Fibroblast of skin of back (primary cell): ENCODE measurements at regions not wholly inside any gene's neighbourhood (a gene's known extent, or its start where the extent isn't known, plus 50 kb on each side); places are given as distances from the start of the nearest gene placed in this dataset.
A peak's percentile ranks its signal among the peaks of the same experiment; 100 is the strongest.

Source experiments
- DNase-seq: peaks from one replicate; pipeline ENCODE4 v3.0.0-alpha.2; 2013

- DNase-seq, result no peak
Measured at GRCh38 chr21:31497914-31498313, 153.9 kb upstream of the TIAM1 start.

- DNase-seq, result no peak
Measured at GRCh38 chr21:31493350-31493880, 149.4 kb upstream of the TIAM1 start.

GRCh38 chr21:31491617-31492016 lies 147.6 kb upstream of the TIAM1 start:
- DNase-seq, result no peak

- peak; percentile 3 for DNase-seq
Measured at GRCh38 chr21:31490443-31490842, 146.4 kb upstream of the TIAM1 start.

GRCh38 chr21:31489726-31490125 lies 145.7 kb upstream of the TIAM1 start:
- DNase-seq, result no peak

GRCh38 chr21:31489014-31489413 lies 145.0 kb upstream of the TIAM1 start:
- no peak for DNase-seq

- DNase-seq, result no peak
Measured at GRCh38 chr21:31484219-31484618, 140.2 kb upstream of the TIAM1 start.

GRCh38 chr21:31483146-31483545 lies 139.1 kb upstream of the TIAM1 start:
- DNase-seq, result no peak

GRCh38 chr21:31482460-31482859 lies 138.4 kb upstream of the TIAM1 start:
- no peak for DNase-seq

GRCh38 chr21:31480228-31480627 lies 136.2 kb upstream of the TIAM1 start:
- DNase-seq, result no peak

- no peak for DNase-seq
Measured at GRCh38 chr21:31479714-31480113, 135.7 kb upstream of the TIAM1 start.

GRCh38 chr21:31479222-31479621 lies 135.2 kb upstream of the TIAM1 start:
- no peak for DNase-seq

- DNase-seq, result no peak
Measured at GRCh38 chr21:31476263-31477022, 132.4 kb upstream of the TIAM1 start.

GRCh38 chr21:31475223-31475622 lies 131.2 kb upstream of the TIAM1 start:
- DNase-seq, result no peak

- peak; percentile 15 for DNase-seq
Measured at GRCh38 chr21:31473685-31474345, 129.8 kb upstream of the TIAM1 start.

- no peak for DNase-seq
Measured at GRCh38 chr21:31471865-31472264, 127.8 kb upstream of the TIAM1 start.

- no peak for DNase-seq
Measured at GRCh38 chr21:31470896-31471694, 127.0 kb upstream of the TIAM1 start.

GRCh38 chr21:31460980-31461379 lies 116.9 kb upstream of the TIAM1 start:
- DNase-seq, result no peak

GRCh38 chr21:31459457-31459856 lies 115.4 kb upstream of the TIAM1 start:
- no peak for DNase-seq

GRCh38 chr21:31457675-31458074 lies 113.6 kb upstream of the TIAM1 start:
- DNase-seq, result no peak

- no peak for DNase-seq
Measured at GRCh38 chr21:31456201-31456600, 112.1 kb upstream of the TIAM1 start.

GRCh38 chr21:31455506-31455905 lies 111.4 kb upstream of the TIAM1 start:
- no peak for DNase-seq

GRCh38 chr21:31450980-31451379 lies 106.9 kb upstream of the TIAM1 start:
- no peak for DNase-seq
